SK-N-SH (cell line): ENCODE measurements at regions not wholly inside any gene's neighbourhood (a gene's known extent, or its start where the extent isn't known, plus 50 kb on each side); places are given as distances from the start of the nearest gene placed in this dataset.

Experiments used
- CTCF ChIA-PET: fragments of 300-600, 350-600 bp; formaldehyde crosslinking; extraction: SDS; loops from one replicate; lab custom pipeline; 2021; lab: Yijun Ruan, JAX
- POLR2A ChIA-PET: fragments of 350-600 bp; sonication (Branson Sonifier 250); formaldehyde crosslinking; extraction: SDS; loops from one replicate; lab custom pipeline; 2020; ENCODE audit warnings: antibody characterized with exemption, inconsistent platforms; lab: Yijun Ruan, JAX
- DNase-seq: peaks from one replicate; pipeline ENCODE4 v3.0.0; 2012
- H2AFZ ChIP-seq: fragments of 200-600 bp; sonication (generic); 2 replicates; pipeline ENCODE4 v1.8.1; 2016; ENCODE audit warnings: antibody characterized with exemption, mild to moderate bottlenecking, low read depth
- H3F3A ChIP-seq: fragments of 200-600 bp; sonication (generic); replicated peaks from 2 replicates; pipeline ENCODE3; 2016; ENCODE audit warnings: antibody characterized with exemption, mild to moderate bottlenecking; ENCODE audit not compliant: insufficient read depth
- H3K27ac ChIP-seq, 2 experiments: fragments of 200-500 bp in 1 of 2; fragments of 200-600 bp in 1 of 2; sonication (Bioruptor generic) in 1 of 2; sonication (generic), shearing (Covaris generic) in 1 of 2; 2 replicates each; pipeline versions ENCODE4 v1.5.1 to v1.6.1; 2014 to 2016; ENCODE audit warnings: low read depth in 2 of 2, inconsistent platforms in 1 of 2, low read length in 1 of 2, mild to moderate bottlenecking in 1 of 2, mixed read lengths in 1 of 2
- H3K27me3 ChIP-seq: fragments of 200-600 bp; sonication (generic), shearing (Covaris generic); 2 replicates; pipeline ENCODE4 v1.6.1; 2016; ENCODE audit warnings: mixed run types; ENCODE audit not compliant: insufficient read depth
- H3K36me3 ChIP-seq, 2 experiments: fragments of 200-500 bp in 1 of 2; fragments of 200-600 bp in 1 of 2; sonication (Bioruptor generic) in 1 of 2; sonication (generic) in 1 of 2; replicated peaks in 1 of 2; 2 replicates each; pipeline versions ENCODE3 to v1.5.1; 2014 to 2016; ENCODE audit warnings: low read length in 1 of 2, mild to moderate bottlenecking in 1 of 2; ENCODE audit not compliant: insufficient read depth in 2 of 2, control insufficient read depth in 1 of 2
- H3K4me1 ChIP-seq, 2 experiments: fragments of 200-500 bp in 1 of 2; fragments of 200-600 bp in 1 of 2; sonication (Bioruptor generic) in 1 of 2; sonication (generic), shearing (Covaris generic) in 1 of 2; 2 replicates each; pipeline versions ENCODE4 v1.5.1 to v1.6.1; 2014 to 2016; ENCODE audit warnings: low read depth in 1 of 2, low read length in 1 of 2, mixed run types in 1 of 2; ENCODE audit not compliant: insufficient read depth in 2 of 2, control insufficient read depth in 1 of 2
- H3K4me2 ChIP-seq: fragments of 200-600 bp; sonication (generic), shearing (Covaris generic); 2 replicates; pipeline ENCODE4 v1.6.1; 2017; ENCODE audit warnings: mixed run types
- H3K4me3 ChIP-seq, 2 experiments: fragments of 200-500 bp in 1 of 2; fragments of 200-600 bp in 1 of 2; sonication (Bioruptor generic) in 1 of 2; sonication (generic), shearing (Covaris generic) in 1 of 2; 2 replicates each; pipeline versions ENCODE4 v1.5.1 to v1.8.1; 2014 to 2016; ENCODE audit warnings: low read depth in 2 of 2, inconsistent platforms in 1 of 2, low read length in 1 of 2, mild to moderate bottlenecking in 1 of 2, mixed read lengths in 1 of 2, moderate library complexity in 1 of 2
- H3K79me2 ChIP-seq: fragments of 200-600 bp; sonication (generic); 2 replicates; pipeline ENCODE4 v1.8.1; 2017; ENCODE audit warnings: mild to moderate bottlenecking; ENCODE audit not compliant: insufficient read depth
- H3K9ac ChIP-seq: fragments of 200-600 bp; sonication (generic); 2 replicates; pipeline ENCODE4 v1.6.1; 2017; ENCODE audit warnings: mixed run types
- H3K9me2 ChIP-seq: fragments of 200-600 bp; sonication (generic); 2 replicates; pipeline ENCODE4 v1.6.1; 2017; ENCODE audit warnings: mixed run types
- H3K9me3 ChIP-seq: fragments of 200-600 bp; sonication (generic); 2 replicates; pipeline ENCODE4 v1.6.1; 2017; ENCODE audit warnings: mixed run types, mild to moderate bottlenecking, moderate library complexity
- H4K20me1 ChIP-seq: fragments of 200-600 bp; sonication (generic); 2 replicates; pipeline ENCODE4 v1.6.1; 2017; ENCODE audit warnings: mild to moderate bottlenecking, mixed run types; ENCODE audit not compliant: insufficient read depth
- EP300 ChIP-seq, 2 experiments: IDR thresholded peaks; 2 replicates each; pipeline versions ENCODE4 v1.4.0 to v1.6.1; 2012; ENCODE audit warnings: borderline replicate concordance in 1 of 2, low read depth in 1 of 2, low read length in 1 of 2
- FOSL2 ChIP-seq: IDR thresholded peaks from 2 replicates; pipeline ENCODE4 v1.4.0; 2012; ENCODE audit warnings: low read depth, mild to moderate bottlenecking, moderate library complexity, borderline replicate concordance
- GABPA ChIP-seq: IDR thresholded peaks from 2 replicates; pipeline ENCODE4 v1.4.0; 2012; ENCODE audit warnings: low read depth, mild to moderate bottlenecking
- GATA2 ChIP-seq: sonication (generic); formaldehyde crosslinking; IDR thresholded peaks from 2 replicates; pipeline ENCODE4 v1.5.0; 2020; ENCODE audit warnings: mild to moderate bottlenecking, missing genetic modification reagents
- NFIC ChIP-seq: IDR thresholded peaks from 2 replicates; pipeline ENCODE4 v1.4.0; 2012; ENCODE audit warnings: borderline replicate concordance
- RAD21 ChIP-seq: IDR thresholded peaks from 2 replicates; pipeline ENCODE4 v1.6.1; 2012; ENCODE audit warnings: mild to moderate bottlenecking, low read length
- RCOR1 ChIP-seq: fragments of 150-350 bp; IDR thresholded peaks from 2 replicates; pipeline ENCODE4 v1.6.1; 2017; ENCODE audit warnings: antibody characterized with exemption, low read length
- YY1 ChIP-seq: IDR thresholded peaks from 2 replicates; pipeline ENCODE4 v1.4.0; 2012; ENCODE audit warnings: low read depth, mild to moderate bottlenecking
- WGBS: methylation state at CpG from one replicate; pipeline ENCODE4 v1.1.6; 2017; ENCODE audit warnings: low lambda C conversion rate; 5-methylcytosine and 5-hydroxymethylcytosine counted together
- TF ChIP-seq, protein P1 (sequence below): IDR thresholded peaks from 2 replicates; pipeline ENCODE4 v1.4.0; 2012; ENCODE audit warnings: low read depth
- TF ChIP-seq, protein P2 (sequence below): fragments of 200-600 bp; sonication (generic); IDR thresholded peaks from 2 replicates; pipeline ENCODE4 v1.6.1; 2017; ENCODE audit warnings: antibody characterized with exemption, mild to moderate bottlenecking, moderate library complexity
- TF ChIP-seq, protein P3 (sequence below): fragments of 150-350 bp; IDR thresholded peaks from 2 replicates; pipeline ENCODE4 v1.6.1; 2017; ENCODE audit warnings: antibody characterized with exemption, low read length, low read depth, borderline replicate concordance
- TF ChIP-seq, protein P4 (sequence below): IDR thresholded peaks from 2 replicates; pipeline ENCODE4 v1.4.0; 2012; ENCODE audit warnings: low read depth, borderline replicate concordance
- TF ChIP-seq, protein P5 (sequence below): IDR thresholded peaks from 2 replicates; pipeline ENCODE4 v1.6.1; 2012; ENCODE audit warnings: mild to moderate bottlenecking, low read depth, low read length, moderate library complexity

DNA sequence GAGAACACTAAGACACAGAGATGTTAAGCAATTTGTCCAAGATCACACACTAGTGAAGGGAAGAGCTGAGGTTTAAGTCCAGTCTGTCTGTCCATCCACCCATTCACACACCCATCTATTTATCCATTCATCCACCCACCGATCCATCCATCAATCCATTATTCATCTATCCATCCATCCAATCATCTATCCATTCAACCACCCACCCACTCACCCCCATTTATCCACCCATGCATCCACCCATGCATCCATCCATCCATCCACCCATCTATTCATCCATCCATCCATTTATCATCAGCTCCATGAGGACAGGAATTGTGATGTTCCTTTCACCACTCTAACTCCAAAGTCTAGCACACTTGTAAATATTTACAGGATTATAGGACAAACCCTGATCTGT, 242.3 kb upstream of the PMEPA1 start:
- TF ChIP-seq, protein P1, sequence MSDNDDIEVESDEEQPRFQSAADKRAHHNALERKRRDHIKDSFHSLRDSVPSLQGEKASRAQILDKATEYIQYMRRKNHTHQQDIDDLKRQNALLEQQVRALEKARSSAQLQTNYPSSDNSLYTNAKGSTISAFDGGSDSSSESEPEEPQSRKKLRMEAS = no peak
- TF ChIP-seq FOSL2 = no peak
- TF ChIP-seq, protein P2, sequence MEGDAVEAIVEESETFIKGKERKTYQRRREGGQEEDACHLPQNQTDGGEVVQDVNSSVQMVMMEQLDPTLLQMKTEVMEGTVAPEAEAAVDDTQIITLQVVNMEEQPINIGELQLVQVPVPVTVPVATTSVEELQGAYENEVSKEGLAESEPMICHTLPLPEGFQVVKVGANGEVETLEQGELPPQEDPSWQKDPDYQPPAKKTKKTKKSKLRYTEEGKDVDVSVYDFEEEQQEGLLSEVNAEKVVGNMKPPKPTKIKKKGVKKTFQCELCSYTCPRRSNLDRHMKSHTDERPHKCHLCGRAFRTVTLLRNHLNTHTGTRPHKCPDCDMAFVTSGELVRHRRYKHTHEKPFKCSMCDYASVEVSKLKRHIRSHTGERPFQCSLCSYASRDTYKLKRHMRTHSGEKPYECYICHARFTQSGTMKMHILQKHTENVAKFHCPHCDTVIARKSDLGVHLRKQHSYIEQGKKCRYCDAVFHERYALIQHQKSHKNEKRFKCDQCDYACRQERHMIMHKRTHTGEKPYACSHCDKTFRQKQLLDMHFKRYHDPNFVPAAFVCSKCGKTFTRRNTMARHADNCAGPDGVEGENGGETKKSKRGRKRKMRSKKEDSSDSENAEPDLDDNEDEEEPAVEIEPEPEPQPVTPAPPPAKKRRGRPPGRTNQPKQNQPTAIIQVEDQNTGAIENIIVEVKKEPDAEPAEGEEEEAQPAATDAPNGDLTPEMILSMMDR = no peak
- no peak for TF ChIP-seq NFIC
- no peak for TF ChIP-seq GABPA
- TF ChIP-seq, protein P3, sequence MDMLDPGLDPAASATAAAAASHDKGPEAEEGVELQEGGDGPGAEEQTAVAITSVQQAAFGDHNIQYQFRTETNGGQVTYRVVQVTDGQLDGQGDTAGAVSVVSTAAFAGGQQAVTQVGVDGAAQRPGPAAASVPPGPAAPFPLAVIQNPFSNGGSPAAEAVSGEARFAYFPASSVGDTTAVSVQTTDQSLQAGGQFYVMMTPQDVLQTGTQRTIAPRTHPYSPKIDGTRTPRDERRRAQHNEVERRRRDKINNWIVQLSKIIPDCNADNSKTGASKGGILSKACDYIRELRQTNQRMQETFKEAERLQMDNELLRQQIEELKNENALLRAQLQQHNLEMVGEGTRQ = no peak
- TF ChIP-seq RAD21 = no peak
- TF ChIP-seq RCOR1 = no peak
- TF ChIP-seq GATA2 = no peak
- no peak for TF ChIP-seq YY1
- TF ChIP-seq, protein P4, sequence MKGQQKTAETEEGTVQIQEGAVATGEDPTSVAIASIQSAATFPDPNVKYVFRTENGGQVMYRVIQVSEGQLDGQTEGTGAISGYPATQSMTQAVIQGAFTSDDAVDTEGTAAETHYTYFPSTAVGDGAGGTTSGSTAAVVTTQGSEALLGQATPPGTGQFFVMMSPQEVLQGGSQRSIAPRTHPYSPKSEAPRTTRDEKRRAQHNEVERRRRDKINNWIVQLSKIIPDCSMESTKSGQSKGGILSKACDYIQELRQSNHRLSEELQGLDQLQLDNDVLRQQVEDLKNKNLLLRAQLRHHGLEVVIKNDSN = no peak
- no peak for TF ChIP-seq EP300 (IDR thresholded peaks at IDR 0.05; ENCODE audit: borderline replicate concordance in 1 of 2, low read depth in 1 of 2, low read length in 1 of 2)
- TF ChIP-seq, protein P5, sequence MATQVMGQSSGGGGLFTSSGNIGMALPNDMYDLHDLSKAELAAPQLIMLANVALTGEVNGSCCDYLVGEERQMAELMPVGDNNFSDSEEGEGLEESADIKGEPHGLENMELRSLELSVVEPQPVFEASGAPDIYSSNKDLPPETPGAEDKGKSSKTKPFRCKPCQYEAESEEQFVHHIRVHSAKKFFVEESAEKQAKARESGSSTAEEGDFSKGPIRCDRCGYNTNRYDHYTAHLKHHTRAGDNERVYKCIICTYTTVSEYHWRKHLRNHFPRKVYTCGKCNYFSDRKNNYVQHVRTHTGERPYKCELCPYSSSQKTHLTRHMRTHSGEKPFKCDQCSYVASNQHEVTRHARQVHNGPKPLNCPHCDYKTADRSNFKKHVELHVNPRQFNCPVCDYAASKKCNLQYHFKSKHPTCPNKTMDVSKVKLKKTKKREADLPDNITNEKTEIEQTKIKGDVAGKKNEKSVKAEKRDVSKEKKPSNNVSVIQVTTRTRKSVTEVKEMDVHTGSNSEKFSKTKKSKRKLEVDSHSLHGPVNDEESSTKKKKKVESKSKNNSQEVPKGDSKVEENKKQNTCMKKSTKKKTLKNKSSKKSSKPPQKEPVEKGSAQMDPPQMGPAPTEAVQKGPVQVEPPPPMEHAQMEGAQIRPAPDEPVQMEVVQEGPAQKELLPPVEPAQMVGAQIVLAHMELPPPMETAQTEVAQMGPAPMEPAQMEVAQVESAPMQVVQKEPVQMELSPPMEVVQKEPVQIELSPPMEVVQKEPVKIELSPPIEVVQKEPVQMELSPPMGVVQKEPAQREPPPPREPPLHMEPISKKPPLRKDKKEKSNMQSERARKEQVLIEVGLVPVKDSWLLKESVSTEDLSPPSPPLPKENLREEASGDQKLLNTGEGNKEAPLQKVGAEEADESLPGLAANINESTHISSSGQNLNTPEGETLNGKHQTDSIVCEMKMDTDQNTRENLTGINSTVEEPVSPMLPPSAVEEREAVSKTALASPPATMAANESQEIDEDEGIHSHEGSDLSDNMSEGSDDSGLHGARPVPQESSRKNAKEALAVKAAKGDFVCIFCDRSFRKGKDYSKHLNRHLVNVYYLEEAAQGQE = no peak
- H3K9me3 ChIP-seq = no peaks in the 10 kb centered on the region
- no peak overlapping the region for H3K27ac ChIP-seq
- no peaks in the 10 kb centered on the region for H3K9me2 ChIP-seq
- no peaks in the 10 kb centered on the region for H4K20me1 ChIP-seq
- H3K9ac ChIP-seq = no peak overlapping the region
- H3K4me3 ChIP-seq = no peak overlapping the region
- H2AFZ ChIP-seq = no peak overlapping the region
- H3F3A ChIP-seq = peaks cover 18% of the 10 kb centered on the region
- ChIA-PET CTCF (no interaction called here), POLR2A (no interaction called here)
- WGBS = 86% methylated on average over 1 of the region's 1 CpG
- H3K4me2 ChIP-seq = no peak overlapping the region
- no peaks in the 10 kb centered on the region for H3K36me3 ChIP-seq
- peaks cover 3 to 10% of the 10 kb centered on the region in 2 experiments; a peak in 2 of 4 replicates for H3K4me1 ChIP-seq
- H3K27me3 ChIP-seq = no peaks in the 10 kb centered on the region
- no peak for DNase-seq
- no peaks in the 10 kb centered on the region for H3K79me2 ChIP-seq
